Fibroblast of skin of abdomen (primary cell): ENCODE measurements at regions not wholly inside any gene's neighbourhood (a gene's known extent, or its start where the extent isn't known, plus 50 kb on each side); places are given as distances from the start of the nearest gene placed in this dataset.

Experiments
- DNase-seq: peaks from one replicate; pipeline ENCODE4 v3.0.0-alpha.2; 2013

GRCh38 chr14:97697772-97698171 is 900.6 kb downstream of the VRK1 start:
- DNase-seq = no peak

GRCh38 chr14:97699026-97699425 is 901.8 kb downstream of the VRK1 start:
- no peak for DNase-seq

GRCh38 chr14:97703006-97703760 is 906.0 kb downstream of the VRK1 start:
- DNase-seq = no peak

GRCh38 chr14:97704316-97704885 is 907.2 kb downstream of the VRK1 start:
- DNase-seq = no peak

- DNase-seq = no peak
Observed at GRCh38 chr14:97705107-97705506, 907.9 kb downstream of the VRK1 start.

GRCh38 chr14:97705976-97706375 is 908.8 kb downstream of the VRK1 start:
- DNase-seq = no peak

- no peak for DNase-seq
Observed at GRCh38 chr14:97706819-97707218, 909.6 kb downstream of the VRK1 start.

- no peak for DNase-seq
Observed at GRCh38 chr14:97707603-97708002, 910.4 kb downstream of the VRK1 start.

- DNase-seq = no peak
Observed at GRCh38 chr14:97709552-97709951, 912.4 kb downstream of the VRK1 start.

- DNase-seq = no peak
Observed at GRCh38 chr14:97710726-97711125, 913.5 kb downstream of the VRK1 start.

GRCh38 chr14:97712471-97712870 is 915.3 kb downstream of the VRK1 start:
- no peak for DNase-seq

GRCh38 chr14:97713023-97713422 is 915.8 kb downstream of the VRK1 start:
- DNase-seq = peak; percentile 36

- no peak for DNase-seq
Observed at GRCh38 chr14:97718886-97719442, 921.8 kb downstream of the VRK1 start.

GRCh38 chr14:97719931-97720330 is 922.7 kb downstream of the VRK1 start:
- DNase-seq = no peak

GRCh38 chr14:97723351-97723750 is 926.2 kb downstream of the VRK1 start:
- DNase-seq = no peak

- no peak for DNase-seq
Observed at GRCh38 chr14:97723819-97724218, 926.6 kb downstream of the VRK1 start.

GRCh38 chr14:97724265-97724731 is 927.1 kb downstream of the VRK1 start:
- DNase-seq = no peak

- DNase-seq = no peak
Observed at GRCh38 chr14:97726676-97727075, 929.5 kb downstream of the VRK1 start.

GRCh38 chr14:97730706-97731105 is 933.5 kb downstream of the VRK1 start:
- DNase-seq = no peak

- no peak for DNase-seq
Observed at GRCh38 chr14:97731800-97732199, 934.6 kb downstream of the VRK1 start.

- no peak for DNase-seq
Observed at GRCh38 chr14:97747316-97747715, 950.1 kb downstream of the VRK1 start.

- DNase-seq = no peak
Observed at GRCh38 chr14:97748616-97749015, 951.4 kb downstream of the VRK1 start.

- no peak for DNase-seq
Observed at GRCh38 chr14:97757491-97757890, 960.3 kb downstream of the VRK1 start.

GRCh38 chr14:97760050-97760449 is 962.9 kb downstream of the VRK1 start:
- DNase-seq = no peak
